ENCODE measurements at regions not wholly inside any gene's neighbourhood (a gene's known extent, or its start where the extent isn't known, plus 50 kb on each side); places are given as distances from the start of the nearest gene placed in this dataset.
A peak's percentile ranks its signal among the peaks of the same experiment; 100 is the strongest.
"Not testable (repeated sequence)": the region's sequence is repeated elsewhere in the genome, so short reads cannot be mapped to it uniquely, and the experiment has no call there.

GRCh38 chr16:63426275-63426870, 1390.1 kb upstream of the CDH8 start:
- DNase-seq = no peak

- DNase-seq = no peak
Measured at GRCh38 chr16:63422715-63423114, 1386.5 kb upstream of the CDH8 start.

GRCh38 chr16:63416712-63417111, 1380.5 kb upstream of the CDH8 start:
- DNase-seq = peak; percentile 43

- no peak for DNase-seq
Measured at GRCh38 chr16:63415014-63415413, 1378.8 kb upstream of the CDH8 start.

GRCh38 chr16:63410594-63410993, 1374.4 kb upstream of the CDH8 start:
- DNase-seq = no peak

GRCh38 chr16:63403792-63404191, 1367.6 kb upstream of the CDH8 start:
- no peak for DNase-seq

- DNase-seq = not testable (repeated sequence)
Measured at GRCh38 chr16:63388277-63388676, 1352.0 kb upstream of the CDH8 start.

- DNase-seq = no peak
Measured at GRCh38 chr16:63385714-63386432, 1349.6 kb upstream of the CDH8 start.

GRCh38 chr16:63373744-63374143, 1337.5 kb upstream of the CDH8 start:
- no peak for DNase-seq

- DNase-seq = no peak
Measured at GRCh38 chr16:63372815-63373214, 1336.6 kb upstream of the CDH8 start.

- no peak for DNase-seq
Measured at GRCh38 chr16:63372283-63372682, 1336.0 kb upstream of the CDH8 start.

- no peak for DNase-seq
Measured at GRCh38 chr16:63365649-63366304, 1329.5 kb upstream of the CDH8 start.

- no peak for DNase-seq
Measured at GRCh38 chr16:63363738-63364137, 1327.5 kb upstream of the CDH8 start.

GRCh38 chr16:63361032-63361624, 1324.9 kb upstream of the CDH8 start:
- peak; percentile 46 for DNase-seq

GRCh38 chr16:63349961-63350360, 1313.7 kb upstream of the CDH8 start:
- no peak for DNase-seq

GRCh38 chr16:63346000-63346399, 1309.8 kb upstream of the CDH8 start:
- no peak for DNase-seq

GRCh38 chr16:63337264-63337663, 1301.0 kb upstream of the CDH8 start:
- no peak for DNase-seq

GRCh38 chr16:63331111-63331510, 1294.9 kb upstream of the CDH8 start:
- DNase-seq = no peak

GRCh38 chr16:63326736-63327339, 1290.6 kb upstream of the CDH8 start:
- no peak for DNase-seq

GRCh38 chr16:63323722-63324705, 1287.8 kb upstream of the CDH8 start:
- no peak for DNase-seq

GRCh38 chr16:63323055-63323454, 1286.8 kb upstream of the CDH8 start:
- DNase-seq = no peak

- DNase-seq = no peak
Measured at GRCh38 chr16:63315229-63315628, 1279.0 kb upstream of the CDH8 start.

All from NCI-H526 treated with DMSO at 0.1 percent for 48 hours (cell line).